ENCODE measurements at regions not wholly inside any gene's neighbourhood (a gene's known extent, or its start where the extent isn't known, plus 50 kb on each side); places are given as distances from the start of the nearest gene placed in this dataset.

DNA sequence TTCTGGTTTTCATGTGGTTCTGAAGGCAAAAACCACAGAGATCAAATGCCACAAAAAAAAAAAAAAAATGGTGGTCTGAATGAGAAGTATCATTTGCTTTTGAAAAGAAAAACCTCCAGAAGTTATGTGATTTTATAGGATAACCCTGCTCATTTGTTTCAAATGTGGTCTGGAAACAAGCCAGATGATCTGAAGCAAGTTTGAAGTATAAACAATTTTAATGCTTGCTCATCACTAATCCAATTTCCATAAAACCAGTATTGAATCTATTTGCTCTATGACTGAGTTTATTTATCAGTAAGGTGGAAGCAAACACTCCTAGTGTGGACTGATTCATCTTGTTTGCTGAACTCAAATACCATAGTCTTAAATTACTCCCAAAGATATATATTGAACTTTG lies 407.3 kb upstream of the FLRT2 start:
- TF ChIP-seq EP300 (conservative IDR thresholded peaks at IDR 0.05; ENCODE audit: poor library complexity, severe bottlenecking): no peak
- TF ChIP-seq, protein P1, sequence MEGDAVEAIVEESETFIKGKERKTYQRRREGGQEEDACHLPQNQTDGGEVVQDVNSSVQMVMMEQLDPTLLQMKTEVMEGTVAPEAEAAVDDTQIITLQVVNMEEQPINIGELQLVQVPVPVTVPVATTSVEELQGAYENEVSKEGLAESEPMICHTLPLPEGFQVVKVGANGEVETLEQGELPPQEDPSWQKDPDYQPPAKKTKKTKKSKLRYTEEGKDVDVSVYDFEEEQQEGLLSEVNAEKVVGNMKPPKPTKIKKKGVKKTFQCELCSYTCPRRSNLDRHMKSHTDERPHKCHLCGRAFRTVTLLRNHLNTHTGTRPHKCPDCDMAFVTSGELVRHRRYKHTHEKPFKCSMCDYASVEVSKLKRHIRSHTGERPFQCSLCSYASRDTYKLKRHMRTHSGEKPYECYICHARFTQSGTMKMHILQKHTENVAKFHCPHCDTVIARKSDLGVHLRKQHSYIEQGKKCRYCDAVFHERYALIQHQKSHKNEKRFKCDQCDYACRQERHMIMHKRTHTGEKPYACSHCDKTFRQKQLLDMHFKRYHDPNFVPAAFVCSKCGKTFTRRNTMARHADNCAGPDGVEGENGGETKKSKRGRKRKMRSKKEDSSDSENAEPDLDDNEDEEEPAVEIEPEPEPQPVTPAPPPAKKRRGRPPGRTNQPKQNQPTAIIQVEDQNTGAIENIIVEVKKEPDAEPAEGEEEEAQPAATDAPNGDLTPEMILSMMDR (IDR thresholded peaks at IDR 0.05; ENCODE audit: poor library complexity, severe bottlenecking): no peak
- TF ChIP-seq, protein P2, sequence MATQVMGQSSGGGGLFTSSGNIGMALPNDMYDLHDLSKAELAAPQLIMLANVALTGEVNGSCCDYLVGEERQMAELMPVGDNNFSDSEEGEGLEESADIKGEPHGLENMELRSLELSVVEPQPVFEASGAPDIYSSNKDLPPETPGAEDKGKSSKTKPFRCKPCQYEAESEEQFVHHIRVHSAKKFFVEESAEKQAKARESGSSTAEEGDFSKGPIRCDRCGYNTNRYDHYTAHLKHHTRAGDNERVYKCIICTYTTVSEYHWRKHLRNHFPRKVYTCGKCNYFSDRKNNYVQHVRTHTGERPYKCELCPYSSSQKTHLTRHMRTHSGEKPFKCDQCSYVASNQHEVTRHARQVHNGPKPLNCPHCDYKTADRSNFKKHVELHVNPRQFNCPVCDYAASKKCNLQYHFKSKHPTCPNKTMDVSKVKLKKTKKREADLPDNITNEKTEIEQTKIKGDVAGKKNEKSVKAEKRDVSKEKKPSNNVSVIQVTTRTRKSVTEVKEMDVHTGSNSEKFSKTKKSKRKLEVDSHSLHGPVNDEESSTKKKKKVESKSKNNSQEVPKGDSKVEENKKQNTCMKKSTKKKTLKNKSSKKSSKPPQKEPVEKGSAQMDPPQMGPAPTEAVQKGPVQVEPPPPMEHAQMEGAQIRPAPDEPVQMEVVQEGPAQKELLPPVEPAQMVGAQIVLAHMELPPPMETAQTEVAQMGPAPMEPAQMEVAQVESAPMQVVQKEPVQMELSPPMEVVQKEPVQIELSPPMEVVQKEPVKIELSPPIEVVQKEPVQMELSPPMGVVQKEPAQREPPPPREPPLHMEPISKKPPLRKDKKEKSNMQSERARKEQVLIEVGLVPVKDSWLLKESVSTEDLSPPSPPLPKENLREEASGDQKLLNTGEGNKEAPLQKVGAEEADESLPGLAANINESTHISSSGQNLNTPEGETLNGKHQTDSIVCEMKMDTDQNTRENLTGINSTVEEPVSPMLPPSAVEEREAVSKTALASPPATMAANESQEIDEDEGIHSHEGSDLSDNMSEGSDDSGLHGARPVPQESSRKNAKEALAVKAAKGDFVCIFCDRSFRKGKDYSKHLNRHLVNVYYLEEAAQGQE (IDR thresholded peaks at IDR 0.05; ENCODE audit: borderline replicate concordance): no peak
